ENCODE measurements at regions not wholly inside any gene's neighbourhood (a gene's known extent, or its start where the extent isn't known, plus 50 kb on each side); places are given as distances from the start of the nearest gene placed in this dataset.

DNA sequence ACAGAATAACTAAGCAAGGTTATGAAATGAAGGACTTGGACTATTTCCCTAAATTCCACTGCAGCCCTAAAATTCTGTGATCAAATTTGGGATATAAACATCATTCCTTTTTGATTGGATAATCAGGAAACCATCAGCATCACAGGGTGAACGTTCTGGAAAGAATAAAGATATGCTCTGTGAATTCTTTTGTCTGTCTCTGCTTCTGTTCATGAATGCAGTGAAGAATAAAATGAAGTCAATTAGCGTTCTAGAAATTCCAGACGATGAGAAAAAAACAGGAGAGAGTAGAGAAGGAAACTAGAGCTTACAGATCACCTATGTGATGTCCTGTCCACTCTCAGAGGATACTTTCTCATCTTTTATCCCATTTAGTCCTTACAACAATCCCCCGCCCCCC, 295.1 kb upstream of the SOX9 start:
- H2BK5ac ChIP-seq (ENCODE audit: low read depth, low read length, poor library complexity, severe bottlenecking) = no peak overlapping the region
- H3K4ac ChIP-seq (ENCODE audit: low read depth, low read length) = no peak overlapping the region
- in situ Hi-C loops (cut with MboI; ENCODE audit: low sequenced_read_pairs) (no loop called here), intact Hi-C loops (cut with micrococcal nuclease) (no loop called here), dilution Hi-C loops (cut with HindIII; ENCODE audit: low sequenced_read_pairs, unreplicated experiment) (no loop called here)
- no peak overlapping the region for H4K5ac ChIP-seq (ENCODE audit: low read depth, low read length)
- no peaks in the 10 kb centered on the region for H3K9me1 ChIP-seq (ENCODE audit: insufficient read depth, low read length)
- no peaks in the 10 kb centered on the region for H3K79me1 ChIP-seq (ENCODE audit: low read depth in 1 of 2, low read length in 2 of 2)
- no peak overlapping the region for H2BK20ac ChIP-seq (ENCODE audit: low read depth, low read length)
- no peak overlapping the region for H2AK5ac ChIP-seq (ENCODE audit: low read depth, low read length)
- H4K20me1 ChIP-seq (ENCODE audit: insufficient read depth, low read length) = no peaks in the 10 kb centered on the region
- H2AK9ac ChIP-seq (replicated peaks; ENCODE audit: low read depth, low read length, poor library complexity) = no peak overlapping the region
- peaks cover 3% of the 10 kb centered on the region; the same call in 1 of the 2 replicates for H3K27me3 ChIP-seq (ENCODE audit: control insufficient read depth, insufficient read depth, low read length)
- no peaks in the 10 kb centered on the region for H3K9me3 ChIP-seq (ENCODE audit: control insufficient read depth, insufficient read depth, low read length)
- ChIA-PET POLR2A (ENCODE audit: unreplicated experiment) (no interaction called here), CTCF (interaction anchor here (0.9 kb wide), 1 partner anchor 108 kb away, joined by 3 read pairs; no protein-coding TSS in a partner anchor)
- H3K56ac ChIP-seq (ENCODE audit: extremely low read depth, insufficient read depth, low read length) = no peak overlapping the region
- H3K23ac ChIP-seq (ENCODE audit: low read depth, low read length) = no peak overlapping the region
- no peak overlapping the region for H3K27ac ChIP-seq (ENCODE audit: insufficient read depth, low read length)
- H4K8ac ChIP-seq (ENCODE audit: low read depth in 2 of 2, low read length in 2 of 2) = no peak overlapping the region
- no TSS peak for BruUV-seq (replicated peaks)
- ATAC-seq (ENCODE audit: low read depth) (no peak), DNase-seq (no peak)
- H3K9ac ChIP-seq (ENCODE audit: low read depth, low read length) = no peak overlapping the region
- no peak overlapping the region for H2AFZ ChIP-seq (replicated peaks; ENCODE audit: low read length, poor library complexity)
- no peak overlapping the region for H3K14ac ChIP-seq (replicated peaks; ENCODE audit: low read depth, low read length)
- no peak overlapping the region for H2BK120ac ChIP-seq (ENCODE audit: low read depth, low read length)
- no peak overlapping the region for H3K18ac ChIP-seq (ENCODE audit: low read depth, low read length)
- no CpG with 5 or more reads among the region's 4 CpGs for WGBS, 2 experiments (ENCODE audit: extremely low coverage in 2 of 2, insufficient read length in 1 of 2)
- no peaks in the 10 kb centered on the region; the same call in 1 of the 2 replicates for H3K4me1 ChIP-seq (ENCODE audit: control insufficient read depth, insufficient read depth, low read length)
- H3K4me3 ChIP-seq (ENCODE audit: insufficient read depth, low read depth, low read length) = no peak overlapping the region
- no peaks in the 10 kb centered on the region for H3K36me3 ChIP-seq (ENCODE audit: control insufficient read depth, insufficient read depth, low read length)
- no peak overlapping the region for H4K91ac ChIP-seq (ENCODE audit: insufficient read depth, low read depth, low read length)
- TF ChIP-seq, protein P1, sequence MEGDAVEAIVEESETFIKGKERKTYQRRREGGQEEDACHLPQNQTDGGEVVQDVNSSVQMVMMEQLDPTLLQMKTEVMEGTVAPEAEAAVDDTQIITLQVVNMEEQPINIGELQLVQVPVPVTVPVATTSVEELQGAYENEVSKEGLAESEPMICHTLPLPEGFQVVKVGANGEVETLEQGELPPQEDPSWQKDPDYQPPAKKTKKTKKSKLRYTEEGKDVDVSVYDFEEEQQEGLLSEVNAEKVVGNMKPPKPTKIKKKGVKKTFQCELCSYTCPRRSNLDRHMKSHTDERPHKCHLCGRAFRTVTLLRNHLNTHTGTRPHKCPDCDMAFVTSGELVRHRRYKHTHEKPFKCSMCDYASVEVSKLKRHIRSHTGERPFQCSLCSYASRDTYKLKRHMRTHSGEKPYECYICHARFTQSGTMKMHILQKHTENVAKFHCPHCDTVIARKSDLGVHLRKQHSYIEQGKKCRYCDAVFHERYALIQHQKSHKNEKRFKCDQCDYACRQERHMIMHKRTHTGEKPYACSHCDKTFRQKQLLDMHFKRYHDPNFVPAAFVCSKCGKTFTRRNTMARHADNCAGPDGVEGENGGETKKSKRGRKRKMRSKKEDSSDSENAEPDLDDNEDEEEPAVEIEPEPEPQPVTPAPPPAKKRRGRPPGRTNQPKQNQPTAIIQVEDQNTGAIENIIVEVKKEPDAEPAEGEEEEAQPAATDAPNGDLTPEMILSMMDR (conservative IDR thresholded peaks at IDR 0.05; ENCODE audit: low read depth, low read length) = no peak
- TF ChIP-seq MXI1 (IDR thresholded peaks at IDR 0.05; ENCODE audit: borderline replicate concordance, low read depth, low read length) (no peak), MAZ (IDR thresholded peaks at IDR 0.05; ENCODE audit: borderline replicate concordance, low read depth, low read length) (no peak), ELK1 (IDR thresholded peaks at IDR 0.05; ENCODE audit: borderline replicate concordance, low read depth, low read length) (no peak), NFE2L2 (IDR thresholded peaks at IDR 0.05; ENCODE audit: low read depth, low read length) (no peak), CEBPB (IDR thresholded peaks at IDR 0.05; ENCODE audit: low read depth, low read length) (no peak), FOS (IDR thresholded peaks at IDR 0.05; ENCODE audit: low read depth, low read length) (no peak)
- TF ChIP-seq, protein P2, sequence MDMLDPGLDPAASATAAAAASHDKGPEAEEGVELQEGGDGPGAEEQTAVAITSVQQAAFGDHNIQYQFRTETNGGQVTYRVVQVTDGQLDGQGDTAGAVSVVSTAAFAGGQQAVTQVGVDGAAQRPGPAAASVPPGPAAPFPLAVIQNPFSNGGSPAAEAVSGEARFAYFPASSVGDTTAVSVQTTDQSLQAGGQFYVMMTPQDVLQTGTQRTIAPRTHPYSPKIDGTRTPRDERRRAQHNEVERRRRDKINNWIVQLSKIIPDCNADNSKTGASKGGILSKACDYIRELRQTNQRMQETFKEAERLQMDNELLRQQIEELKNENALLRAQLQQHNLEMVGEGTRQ (IDR thresholded peaks at IDR 0.05; ENCODE audit: low read depth, low read length) = no peak
- no peak overlapping the region for H3K4me2 ChIP-seq (ENCODE audit: low read depth, low read length)
- no peak overlapping the region for H2BK15ac ChIP-seq (ENCODE audit: low read depth, low read length)

Data from IMR-90 (cell line).